ENCODE measurements at regions not wholly inside any gene's neighbourhood (a gene's known extent, or its start where the extent isn't known, plus 50 kb on each side); places are given as distances from the start of the nearest gene placed in this dataset.

DNA sequence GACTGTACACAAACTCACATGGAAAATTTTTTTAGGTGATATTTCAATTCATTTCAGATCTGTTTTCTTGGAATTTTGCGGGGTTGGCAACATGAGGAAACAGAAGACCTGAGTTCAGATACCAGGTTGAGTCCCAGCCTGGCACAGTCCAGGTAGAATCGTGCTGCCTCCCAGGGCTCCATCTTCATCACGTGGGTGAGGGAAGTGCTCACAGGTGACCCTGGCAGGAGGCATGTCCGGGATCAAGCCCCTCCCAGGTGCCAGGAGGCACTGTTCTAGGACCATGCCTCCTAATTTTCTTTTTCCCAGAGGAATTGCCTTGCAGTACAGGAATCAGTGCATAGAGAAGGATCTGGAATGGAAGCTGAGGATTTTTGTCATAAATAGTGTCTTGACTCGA, 318.3 kb upstream of the IRX4 start:
- no peaks in the 10 kb centered on the region for H3K79me2 ChIP-seq (ENCODE audit: insufficient read depth, low read length)
- TF ChIP-seq EZH2phosphoT487 (IDR thresholded peaks at IDR 0.05; ENCODE audit: borderline replicate concordance) = no peak
- TF ChIP-seq, protein P1, sequence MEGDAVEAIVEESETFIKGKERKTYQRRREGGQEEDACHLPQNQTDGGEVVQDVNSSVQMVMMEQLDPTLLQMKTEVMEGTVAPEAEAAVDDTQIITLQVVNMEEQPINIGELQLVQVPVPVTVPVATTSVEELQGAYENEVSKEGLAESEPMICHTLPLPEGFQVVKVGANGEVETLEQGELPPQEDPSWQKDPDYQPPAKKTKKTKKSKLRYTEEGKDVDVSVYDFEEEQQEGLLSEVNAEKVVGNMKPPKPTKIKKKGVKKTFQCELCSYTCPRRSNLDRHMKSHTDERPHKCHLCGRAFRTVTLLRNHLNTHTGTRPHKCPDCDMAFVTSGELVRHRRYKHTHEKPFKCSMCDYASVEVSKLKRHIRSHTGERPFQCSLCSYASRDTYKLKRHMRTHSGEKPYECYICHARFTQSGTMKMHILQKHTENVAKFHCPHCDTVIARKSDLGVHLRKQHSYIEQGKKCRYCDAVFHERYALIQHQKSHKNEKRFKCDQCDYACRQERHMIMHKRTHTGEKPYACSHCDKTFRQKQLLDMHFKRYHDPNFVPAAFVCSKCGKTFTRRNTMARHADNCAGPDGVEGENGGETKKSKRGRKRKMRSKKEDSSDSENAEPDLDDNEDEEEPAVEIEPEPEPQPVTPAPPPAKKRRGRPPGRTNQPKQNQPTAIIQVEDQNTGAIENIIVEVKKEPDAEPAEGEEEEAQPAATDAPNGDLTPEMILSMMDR (conservative IDR thresholded peaks at IDR 0.05; ENCODE audit: low read length) = no peak
- no peak overlapping the region for H3K4me2 ChIP-seq (ENCODE audit: low read depth, low read length, poor library complexity, severe bottlenecking)
- no peaks in the 10 kb centered on the region for H3F3A ChIP-seq (ENCODE audit: low read depth)
- no peaks in the 10 kb centered on the region for H3K9me2 ChIP-seq (replicated peaks; ENCODE audit: low read depth, low read length)
- no peak overlapping the region for H3K9ac ChIP-seq (ENCODE audit: low read depth, low read length, poor library complexity, severe bottlenecking)
- no peaks in the 10 kb centered on the region for H4K20me1 ChIP-seq (ENCODE audit: insufficient read depth, low read length, poor library complexity, severe bottlenecking)
- H3K27me3 ChIP-seq (ENCODE audit: insufficient read depth, low read length, poor library complexity, severe bottlenecking) = no peaks in the 10 kb centered on the region
- no peak overlapping the region for H2AFZ ChIP-seq (ENCODE audit: low read length)
- no peaks in the 10 kb centered on the region for H3K4me1 ChIP-seq (ENCODE audit: insufficient read depth, low read length, poor library complexity, severe bottlenecking)
- no peaks in the 10 kb centered on the region for H3K36me3 ChIP-seq (ENCODE audit: insufficient read depth, low read length)
- no peaks in the 10 kb centered on the region for H3K9me3 ChIP-seq (ENCODE audit: insufficient read depth, low read depth, low read length)
- no peak overlapping the region for H3K4me3 ChIP-seq (ENCODE audit: low read length, poor library complexity, severe bottlenecking)

DNA sequence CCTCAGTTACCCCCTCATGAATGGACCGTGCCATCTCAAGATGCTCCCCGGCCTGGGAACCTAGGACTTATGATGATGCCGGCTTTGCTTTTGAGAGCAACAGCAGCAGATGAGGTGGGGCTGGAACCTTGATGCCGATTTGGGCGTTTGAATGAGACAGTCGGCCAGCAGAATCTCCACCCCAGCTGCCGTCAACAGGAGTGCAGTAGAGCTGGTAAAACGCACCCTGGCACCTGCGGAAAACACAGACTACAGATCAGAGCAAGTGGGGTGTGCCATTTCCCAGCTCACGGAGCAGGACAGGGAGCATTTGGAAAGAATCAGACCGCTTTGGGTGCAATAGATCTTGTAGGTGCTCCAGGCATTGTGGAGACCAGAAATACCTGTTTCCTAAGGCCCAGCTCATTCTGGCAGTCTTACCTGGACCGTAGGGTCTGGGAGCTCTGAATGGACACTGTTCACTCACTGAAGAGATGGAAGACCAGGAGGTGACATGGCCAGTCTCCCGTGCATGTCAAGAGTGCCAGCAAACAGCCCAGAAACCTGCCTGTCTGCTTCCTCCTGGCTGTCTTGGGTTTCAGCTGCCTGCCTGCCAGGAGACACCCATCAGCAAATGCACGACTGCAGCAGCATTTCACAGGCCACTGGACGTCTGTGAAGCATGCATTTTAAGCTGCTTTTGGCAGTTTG, 317.7 kb upstream of the IRX4 start:
- Histone ChIP-seq H2AFZ (ENCODE audit: low read length) (no peak overlapping the region), H3K4me1 (ENCODE audit: insufficient read depth, low read length, poor library complexity, severe bottlenecking) (no peaks in the 10 kb centered on the region), H3K4me2 (ENCODE audit: low read depth, low read length, poor library complexity, severe bottlenecking) (no peak overlapping the region), H3K79me2 (ENCODE audit: insufficient read depth, low read length) (no peaks in the 10 kb centered on the region), H4K20me1 (ENCODE audit: insufficient read depth, low read length, poor library complexity, severe bottlenecking) (no peaks in the 10 kb centered on the region), H3K9ac (ENCODE audit: low read depth, low read length, poor library complexity, severe bottlenecking) (no peak overlapping the region), H3F3A (ENCODE audit: low read depth) (no peaks in the 10 kb centered on the region), H3K36me3 (ENCODE audit: insufficient read depth, low read length) (no peaks in the 10 kb centered on the region), H3K27me3 (ENCODE audit: insufficient read depth, low read length, poor library complexity, severe bottlenecking) (no peaks in the 10 kb centered on the region), H3K9me3 (ENCODE audit: insufficient read depth, low read depth, low read length) (no peaks in the 10 kb centered on the region), H3K9me2 (replicated peaks; ENCODE audit: low read depth, low read length) (no peaks in the 10 kb centered on the region), H3K4me3 (ENCODE audit: low read length, poor library complexity, severe bottlenecking) (no peak overlapping the region)
- no peak for TF ChIP-seq EZH2phosphoT487 (IDR thresholded peaks at IDR 0.05; ENCODE audit: borderline replicate concordance)
- TF ChIP-seq, protein P1 (conservative IDR thresholded peaks at IDR 0.05; ENCODE audit: low read length) = no peak

DNA sequence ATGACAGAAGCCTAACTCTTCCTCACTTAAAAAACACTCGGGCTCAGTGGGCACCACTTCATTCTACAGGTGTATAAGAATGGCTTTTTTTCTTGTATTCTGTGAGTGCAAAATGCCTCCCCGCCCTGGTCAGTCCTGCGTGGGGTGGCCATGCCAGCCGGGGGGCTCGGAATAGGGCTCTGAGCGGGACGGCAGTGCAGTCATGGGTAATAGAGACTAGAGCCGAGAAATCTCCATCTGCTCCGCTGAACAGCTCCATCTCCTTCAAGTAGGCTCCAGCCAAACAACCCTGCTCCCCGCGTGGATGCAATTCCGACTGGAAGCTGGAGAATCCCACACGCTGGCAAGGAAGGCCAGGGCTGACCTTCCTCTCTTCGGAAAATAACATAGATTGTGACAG, 317.0 kb upstream of the IRX4 start:
- H3K4me2 ChIP-seq (ENCODE audit: low read depth, low read length, poor library complexity, severe bottlenecking) = no peak overlapping the region
- H3F3A ChIP-seq (ENCODE audit: low read depth) = no peaks in the 10 kb centered on the region
- H3K9me2 ChIP-seq (replicated peaks; ENCODE audit: low read depth, low read length) = no peaks in the 10 kb centered on the region
- H2AFZ ChIP-seq (ENCODE audit: low read length) = no peak overlapping the region
- no peaks in the 10 kb centered on the region for H3K79me2 ChIP-seq (ENCODE audit: insufficient read depth, low read length)
- no peak overlapping the region for H3K9ac ChIP-seq (ENCODE audit: low read depth, low read length, poor library complexity, severe bottlenecking)
- H4K20me1 ChIP-seq (ENCODE audit: insufficient read depth, low read length, poor library complexity, severe bottlenecking) = no peaks in the 10 kb centered on the region
- no peaks in the 10 kb centered on the region for H3K9me3 ChIP-seq (ENCODE audit: insufficient read depth, low read depth, low read length)
- no peak for TF ChIP-seq EZH2phosphoT487 (IDR thresholded peaks at IDR 0.05; ENCODE audit: borderline replicate concordance)
- TF ChIP-seq, protein P1 (conservative IDR thresholded peaks at IDR 0.05; ENCODE audit: low read length) = no peak
- H3K4me3 ChIP-seq (ENCODE audit: low read length, poor library complexity, severe bottlenecking) = no peak overlapping the region
- no peaks in the 10 kb centered on the region for H3K27me3 ChIP-seq (ENCODE audit: insufficient read depth, low read length, poor library complexity, severe bottlenecking)
- H3K4me1 ChIP-seq (ENCODE audit: insufficient read depth, low read length, poor library complexity, severe bottlenecking) = no peaks in the 10 kb centered on the region
- no peaks in the 10 kb centered on the region for H3K36me3 ChIP-seq (ENCODE audit: insufficient read depth, low read length)

All from Loucy (cell line).